HG03342 (cell line): ENCODE measurements at regions not wholly inside any gene's neighbourhood (a gene's known extent, or its start where the extent isn't known, plus 50 kb on each side); places are given as distances from the start of the nearest gene placed in this dataset.

Experiments used
- ATAC-seq: cut with Tn5 transposase; IDR thresholded peaks from one replicate; pipeline ENCODE4 v1.9.1; 2021; ENCODE audit warnings: mild to moderate bottlenecking, moderate library complexity; ENCODE audit not compliant: unreplicated experiment

DNA sequence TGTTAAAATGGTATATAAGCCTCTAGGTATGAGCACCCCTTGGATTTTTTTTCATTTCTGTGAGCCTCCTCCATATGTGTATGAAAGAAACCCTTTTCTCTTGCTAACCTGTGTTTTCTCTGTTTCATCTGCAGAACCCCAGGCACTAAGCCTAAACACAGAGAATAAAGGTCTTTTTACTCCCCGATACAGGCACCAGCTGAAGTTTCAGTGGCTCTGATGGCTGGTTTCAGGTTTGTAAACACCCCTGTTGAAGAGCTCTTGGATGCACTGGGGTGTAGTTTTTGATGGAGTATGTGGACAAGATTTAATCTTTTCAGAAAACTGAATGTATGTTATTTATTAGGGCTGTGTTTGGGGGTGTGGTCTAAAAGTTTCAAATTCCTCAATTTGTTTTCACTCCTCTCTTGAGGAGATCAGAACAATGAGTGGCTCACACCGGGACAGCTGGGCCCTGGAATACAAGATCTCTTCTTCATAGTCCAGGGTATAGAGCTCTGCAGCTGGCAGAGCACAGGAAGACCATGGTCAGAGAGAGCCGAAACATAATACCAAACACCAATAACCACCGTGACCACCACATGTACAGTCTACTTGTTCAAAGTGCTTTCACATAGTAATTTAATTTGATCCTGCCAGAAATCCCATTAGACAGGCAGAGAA lies 50.2 kb upstream of the VTCN1 start:
- no peak for ATAC-seq
